Neural crest cell (in vitro differentiated cells): ENCODE measurements at regions not wholly inside any gene's neighbourhood (a gene's known extent, or its start where the extent isn't known, plus 50 kb on each side); places are given as distances from the start of the nearest gene placed in this dataset.

Experiments
- DNase-seq: peaks from one replicate; pipeline ENCODE4 v3.0.0; 2021; ENCODE audit warnings: low read depth, mixed read lengths, low spot score
- H3K27ac Mint-ChIP-seq: one replicate; pipeline ENCODE4 v1.8.0; 2021; ENCODE audit warnings: mild to moderate bottlenecking, mixed read lengths; ENCODE audit not compliant: unreplicated experiment
- H3K27me3 Mint-ChIP-seq: 2 replicates; pipeline ENCODE4 v1.8.0; 2021; ENCODE audit warnings: low read depth, mild to moderate bottlenecking, mixed read lengths
- H3K36me3 Mint-ChIP-seq: 2 replicates; pipeline ENCODE4 v1.8.0; 2021; ENCODE audit warnings: low read depth, mild to moderate bottlenecking, mixed read lengths
- H3K4me1 Mint-ChIP-seq: 2 replicates; pipeline ENCODE4 v1.8.0; 2021; ENCODE audit warnings: mixed read lengths
- H3K4me3 Mint-ChIP-seq: one replicate; pipeline ENCODE4 v1.8.0; 2021; ENCODE audit warnings: mild to moderate bottlenecking, mixed read lengths
- H3K9me3 Mint-ChIP-seq: 2 replicates; pipeline ENCODE4 v1.8.0; 2021; ENCODE audit warnings: mixed read lengths
- CTCF ChIP-seq: fragments of 200-600 bp; sonication (generic); conservative IDR thresholded peaks from 2 replicates; pipeline ENCODE4 v1.5.0; 2021; ENCODE audit warnings: antibody characterized with exemption, mild to moderate bottlenecking

GRCh38 chr17:72530454-72530853 lies 409.6 kb downstream of the SOX9 start:
- Mint-ChIP-seq H3K27ac (no peak overlapping the region), H3K27me3 (no peaks in the 10 kb centered on the region), H3K4me1 (peaks cover 19% of the 10 kb centered on the region), H3K9me3 (peaks cover 6% of the 10 kb centered on the region), H3K4me3 (no peak overlapping the region), H3K36me3 (peaks cover 3% of the 10 kb centered on the region)
- no peak for DNase-seq
- TF ChIP-seq CTCF: no peak

- TF ChIP-seq CTCF: no peak
- DNase-seq: no peak
- H3K9me3 Mint-ChIP-seq: peaks cover 6% of the 10 kb centered on the region
- no peak overlapping the region for H3K4me3 Mint-ChIP-seq
- H3K27me3 Mint-ChIP-seq: no peaks in the 10 kb centered on the region
- peaks cover 22% of the 10 kb centered on the region for H3K4me1 Mint-ChIP-seq
- H3K36me3 Mint-ChIP-seq: peaks cover 3% of the 10 kb centered on the region
- H3K27ac Mint-ChIP-seq: no peak overlapping the region
Observed at GRCh38 chr17:72531729-72532128, 410.9 kb downstream of the SOX9 start.

- no peak overlapping the region for H3K4me3 Mint-ChIP-seq
- TF ChIP-seq CTCF: no peak
- H3K4me1 Mint-ChIP-seq: peaks cover 39% of the 10 kb centered on the region
- DNase-seq: no peak
- peaks cover 6% of the 10 kb centered on the region for H3K9me3 Mint-ChIP-seq
- H3K36me3 Mint-ChIP-seq: peaks cover 3% of the 10 kb centered on the region
- H3K27me3 Mint-ChIP-seq: no peaks in the 10 kb centered on the region
- no peak overlapping the region for H3K27ac Mint-ChIP-seq
Observed at GRCh38 chr17:72534265-72534664, 413.4 kb downstream of the SOX9 start.

- no peaks in the 10 kb centered on the region for H3K27me3 Mint-ChIP-seq
- H3K9me3 Mint-ChIP-seq: peaks cover 6% of the 10 kb centered on the region
- no peak overlapping the region for H3K27ac Mint-ChIP-seq
- no peak for TF ChIP-seq CTCF
- H3K4me1 Mint-ChIP-seq: peaks cover 39% of the 10 kb centered on the region
- H3K36me3 Mint-ChIP-seq: peaks cover 3% of the 10 kb centered on the region
- H3K4me3 Mint-ChIP-seq: no peak overlapping the region
- DNase-seq: no peak
Observed at GRCh38 chr17:72534776-72535175, 414.0 kb downstream of the SOX9 start.

GRCh38 chr17:72535346-72535745 lies 414.5 kb downstream of the SOX9 start:
- TF ChIP-seq CTCF: no peak
- Mint-ChIP-seq H3K36me3 (peaks cover 3% of the 10 kb centered on the region), H3K27ac (no peak overlapping the region), H3K4me3 (no peak overlapping the region), H3K27me3 (no peaks in the 10 kb centered on the region), H3K9me3 (peaks cover 6% of the 10 kb centered on the region), H3K4me1 (peaks cover 38% of the 10 kb centered on the region)
- no peak for DNase-seq

GRCh38 chr17:72535779-72536178 lies 415.0 kb downstream of the SOX9 start:
- DNase-seq: no peak
- no peak overlapping the region for H3K4me3 Mint-ChIP-seq
- peaks cover 36% of the 10 kb centered on the region for H3K4me1 Mint-ChIP-seq
- no peak overlapping the region for H3K27ac Mint-ChIP-seq
- peaks cover 3% of the 10 kb centered on the region for H3K36me3 Mint-ChIP-seq
- peaks cover 6% of the 10 kb centered on the region for H3K9me3 Mint-ChIP-seq
- no peak for TF ChIP-seq CTCF
- H3K27me3 Mint-ChIP-seq: no peaks in the 10 kb centered on the region
